ENCODE measurements at regions not wholly inside any gene's neighbourhood (a gene's known extent, or its start where the extent isn't known, plus 50 kb on each side); places are given as distances from the start of the nearest gene placed in this dataset.

DNA sequence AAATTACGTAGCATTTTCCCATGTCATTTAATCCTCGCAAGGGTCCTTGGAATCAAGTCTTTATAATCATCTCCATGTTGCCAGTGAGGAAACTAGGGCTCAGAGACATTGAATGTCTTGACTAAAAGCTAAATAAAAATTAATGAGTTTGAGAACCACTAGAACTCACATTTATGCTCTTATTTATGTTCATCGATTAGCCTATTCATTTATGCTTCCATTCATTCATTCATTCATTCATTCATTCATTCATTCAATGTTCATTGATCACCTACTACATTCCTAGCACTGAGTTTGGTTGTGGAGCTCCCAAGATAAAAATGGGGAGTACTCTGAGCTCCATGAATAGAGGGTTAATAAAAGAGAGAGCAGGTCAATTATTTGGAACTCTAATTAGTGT, 59.7 kb downstream of the KCNA1 start:
- H3K4me3 ChIP-seq (ENCODE audit: low read length in 2 of 2): no peak overlapping the region
- no peak overlapping the region for H2BK12ac ChIP-seq (ENCODE audit: low read length)
- no peak overlapping the region for H3K9ac ChIP-seq (ENCODE audit: low read depth, low read length, poor library complexity)
- no peak overlapping the region for H3K23ac ChIP-seq (ENCODE audit: low read depth, low read length, poor library complexity)
- H3K18ac ChIP-seq (ENCODE audit: low read length): no peak overlapping the region
- no peak overlapping the region for H3K27ac ChIP-seq (replicated peaks; ENCODE audit: low read length)
- no peak overlapping the region for H2AK5ac ChIP-seq (ENCODE audit: low read depth, low read length)
- H2BK120ac ChIP-seq (ENCODE audit: low read depth, low read length): no peak overlapping the region
- H3K79me1 ChIP-seq (ENCODE audit: low read depth, low read length): no peaks in the 10 kb centered on the region
- H4K91ac ChIP-seq (ENCODE audit: low read depth, low read length, poor library complexity): no peak overlapping the region
- no peak overlapping the region for H2BK5ac ChIP-seq (ENCODE audit: low read length)
- no peak overlapping the region for H2AFZ ChIP-seq (ENCODE audit: low read length)
- no peaks in the 10 kb centered on the region for H3K36me3 ChIP-seq (replicated peaks in 1 of 2; ENCODE audit: control insufficient read depth in 2 of 2, insufficient read depth in 2 of 2, low read length in 2 of 2)
- DNase-seq (ENCODE audit: low spot score): no peak
- no peak overlapping the region for H3K14ac ChIP-seq (ENCODE audit: low read length)
- peaks cover 0 to 18% (median 0%) of the 10 kb centered on the region in 3 experiments for H3K27me3 ChIP-seq (ENCODE audit: control insufficient read depth in 3 of 3, insufficient read depth in 3 of 3, low read depth in 1 of 3, low read length in 3 of 3)
- H3K4ac ChIP-seq (ENCODE audit: low read length): no peak overlapping the region
- no peaks in the 10 kb centered on the region for H3K9me3 ChIP-seq (replicated peaks in 1 of 2; ENCODE audit: control insufficient read depth in 2 of 2, insufficient read depth in 1 of 2, low read depth in 1 of 2, low read length in 2 of 2)
- no CpG with 5 or more reads among the region's 3 CpGs for WGBS, 2 donors (ENCODE audit: extremely low coverage in 2 of 2, insufficient read length in 2 of 2, insufficient replicate concordance in 1 of 2)
- no peak overlapping the region for H4K8ac ChIP-seq (ENCODE audit: low read depth, low read length)
- no peak overlapping the region for H3K4me2 ChIP-seq (ENCODE audit: insufficient read depth, low read length, poor library complexity, severe bottlenecking)
- H3K4me1 ChIP-seq (ENCODE audit: control insufficient read depth in 2 of 2, insufficient read depth in 1 of 2, low read depth in 1 of 2, low read length in 2 of 2): no peaks in the 10 kb centered on the region
- no peak overlapping the region for H2BK15ac ChIP-seq (ENCODE audit: low read length)

DNA sequence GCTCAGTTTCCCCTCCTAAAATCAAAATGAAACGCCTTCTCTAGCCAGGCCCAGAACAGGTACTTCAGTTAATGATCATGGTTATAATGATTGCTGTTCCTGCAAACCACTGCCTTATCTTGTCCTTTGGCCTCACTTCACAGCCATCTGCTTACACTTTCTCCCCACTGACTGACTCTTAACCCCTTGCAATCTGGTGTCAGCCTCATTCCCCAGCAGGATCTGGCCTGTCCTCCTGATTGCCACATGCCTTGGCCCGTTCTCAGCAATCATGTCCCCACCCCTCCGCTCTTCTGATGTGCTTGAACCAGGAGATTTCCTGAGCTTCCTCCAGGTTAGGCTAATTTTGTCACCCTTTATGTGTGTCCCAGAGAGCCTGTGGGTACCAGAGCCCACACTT, 64.5 kb downstream of the KCNA1 start:
- H3K4me1 ChIP-seq (ENCODE audit: control insufficient read depth in 2 of 2, insufficient read depth in 1 of 2, low read depth in 1 of 2, low read length in 2 of 2): no peaks in the 10 kb centered on the region
- no peaks in the 10 kb centered on the region for H3K79me1 ChIP-seq (ENCODE audit: low read depth, low read length)
- no peak overlapping the region for H3K9ac ChIP-seq (ENCODE audit: low read depth, low read length, poor library complexity)
- no peak overlapping the region for H4K8ac ChIP-seq (ENCODE audit: low read depth, low read length)
- peaks cover 0 to 2% (median 0%) of the 10 kb centered on the region in 3 experiments for H3K27me3 ChIP-seq (ENCODE audit: control insufficient read depth in 3 of 3, insufficient read depth in 3 of 3, low read depth in 1 of 3, low read length in 3 of 3)
- H3K27ac ChIP-seq (replicated peaks; ENCODE audit: low read length): no peak overlapping the region
- no peak overlapping the region for H2AK5ac ChIP-seq (ENCODE audit: low read depth, low read length)
- H3K18ac ChIP-seq (ENCODE audit: low read length): no peak overlapping the region
- DNase-seq (ENCODE audit: low spot score): no peak
- H3K14ac ChIP-seq (ENCODE audit: low read length): no peak overlapping the region
- no peak overlapping the region for H2AFZ ChIP-seq (ENCODE audit: low read length)
- H3K4me2 ChIP-seq (ENCODE audit: insufficient read depth, low read length, poor library complexity, severe bottlenecking): no peak overlapping the region
- no peak overlapping the region for H2BK5ac ChIP-seq (ENCODE audit: low read length)
- no peak overlapping the region for H2BK120ac ChIP-seq (ENCODE audit: low read depth, low read length)
- no peaks in the 10 kb centered on the region for H3K36me3 ChIP-seq (replicated peaks in 1 of 2; ENCODE audit: control insufficient read depth in 2 of 2, insufficient read depth in 2 of 2, low read length in 2 of 2)
- no peaks in the 10 kb centered on the region for H3K9me3 ChIP-seq (replicated peaks in 1 of 2; ENCODE audit: control insufficient read depth in 2 of 2, insufficient read depth in 1 of 2, low read depth in 1 of 2, low read length in 2 of 2)
- H2BK12ac ChIP-seq (ENCODE audit: low read length): no peak overlapping the region
- no peak overlapping the region for H4K91ac ChIP-seq (ENCODE audit: low read depth, low read length, poor library complexity)
- no peak overlapping the region for H3K4ac ChIP-seq (ENCODE audit: low read length)
- WGBS, 2 donors (ENCODE audit: extremely low coverage in 2 of 2, insufficient read length in 2 of 2, insufficient replicate concordance in 1 of 2): no CpG with 5 or more reads among the region's 3 CpGs
- no peak overlapping the region for H3K23ac ChIP-seq (ENCODE audit: low read depth, low read length, poor library complexity)
- H2BK15ac ChIP-seq (ENCODE audit: low read length): no peak overlapping the region
- H3K4me3 ChIP-seq (ENCODE audit: low read length in 2 of 2): no peak overlapping the region

DNA sequence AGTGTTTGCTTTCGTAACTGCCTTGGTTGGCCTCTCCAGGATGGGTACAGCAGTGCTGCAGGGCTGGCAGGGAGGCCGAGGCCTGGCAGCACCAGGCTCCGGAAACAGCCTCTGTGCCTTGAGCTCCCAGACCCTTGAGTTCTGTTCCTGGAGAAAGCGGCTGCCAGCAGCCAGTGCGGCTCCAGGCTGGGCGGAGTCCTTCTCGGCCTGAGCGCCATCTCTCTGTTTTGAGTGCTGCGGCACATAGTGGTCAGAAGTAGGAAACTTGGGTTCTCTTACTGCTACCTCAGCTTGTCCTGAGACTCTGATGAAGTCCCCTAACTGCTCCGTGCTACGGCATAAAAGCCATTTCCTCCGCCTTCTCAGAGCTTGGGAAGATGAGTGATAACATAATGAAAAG, 65.9 kb downstream of the KCNA1 start:
- Histone ChIP-seq H3K27ac (replicated peaks; ENCODE audit: low read length) (no peak overlapping the region), H4K8ac (ENCODE audit: low read depth, low read length) (no peak overlapping the region), H2BK5ac (ENCODE audit: low read length) (no peak overlapping the region), H2AFZ (ENCODE audit: low read length) (peak overlapping the region; percentile 45), H3K36me3 (replicated peaks in 1 of 2; ENCODE audit: control insufficient read depth in 2 of 2, insufficient read depth in 2 of 2, low read length in 2 of 2) (no peaks in the 10 kb centered on the region), H3K14ac (ENCODE audit: low read length) (no peak overlapping the region), H3K4ac (ENCODE audit: low read length) (no peak overlapping the region), H4K91ac (ENCODE audit: low read depth, low read length, poor library complexity) (no peak overlapping the region), H3K18ac (ENCODE audit: low read length) (no peak overlapping the region), H3K9ac (ENCODE audit: low read depth, low read length, poor library complexity) (no peak overlapping the region), H3K4me1 (ENCODE audit: control insufficient read depth in 2 of 2, insufficient read depth in 1 of 2, low read depth in 1 of 2, low read length in 2 of 2) (no peaks in the 10 kb centered on the region), H3K79me1 (ENCODE audit: low read depth, low read length) (no peaks in the 10 kb centered on the region), H2BK120ac (ENCODE audit: low read depth, low read length) (no peak overlapping the region), H3K9me3 (replicated peaks in 1 of 2; ENCODE audit: control insufficient read depth in 2 of 2, insufficient read depth in 1 of 2, low read depth in 1 of 2, low read length in 2 of 2) (no peaks in the 10 kb centered on the region), H3K23ac (ENCODE audit: low read depth, low read length, poor library complexity) (no peak overlapping the region), H2AK5ac (ENCODE audit: low read depth, low read length) (no peak overlapping the region), H3K27me3 (ENCODE audit: control insufficient read depth in 3 of 3, insufficient read depth in 3 of 3, low read depth in 1 of 3, low read length in 3 of 3) (peaks cover 0 to 2% (median 0%) of the 10 kb centered on the region in 3 experiments), H3K4me3 (ENCODE audit: low read length in 2 of 2) (no peak overlapping the region), H3K4me2 (ENCODE audit: insufficient read depth, low read length, poor library complexity, severe bottlenecking) (no peak overlapping the region), H2BK12ac (ENCODE audit: low read length) (no peak overlapping the region), H2BK15ac (ENCODE audit: low read length) (no peak overlapping the region)
- WGBS, 2 donors (ENCODE audit: extremely low coverage in 2 of 2, insufficient read length in 2 of 2, insufficient replicate concordance in 1 of 2): no CpG with 5 or more reads among the region's 12 CpGs
- no peak for DNase-seq (ENCODE audit: low spot score)

DNA sequence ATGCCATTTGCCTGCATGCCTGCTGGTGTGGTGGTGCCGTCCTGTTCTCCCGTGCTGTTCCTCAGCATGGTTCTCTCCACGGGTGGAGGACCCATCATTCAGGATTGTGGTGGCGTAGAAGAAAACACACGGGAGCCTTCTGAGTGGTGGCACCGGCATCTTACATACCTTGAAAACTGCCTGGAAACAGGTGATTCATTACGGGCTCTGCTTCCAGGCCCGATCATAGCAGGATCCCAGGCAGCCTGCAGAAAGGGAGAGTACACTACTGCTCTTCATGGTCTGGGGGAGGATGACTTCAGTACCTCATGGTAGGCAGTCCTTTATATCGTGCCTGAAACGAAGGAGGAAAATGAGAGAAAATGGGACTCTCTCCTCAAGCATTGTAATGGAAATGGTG, 66.6 kb upstream of the KCNA5 start:
- no peak overlapping the region for H2BK5ac ChIP-seq (ENCODE audit: low read length)
- H3K4ac ChIP-seq (ENCODE audit: low read length): no peak overlapping the region
- no peak overlapping the region for H2AK5ac ChIP-seq (ENCODE audit: low read depth, low read length)
- no peak overlapping the region for H3K18ac ChIP-seq (ENCODE audit: low read length)
- WGBS, 2 donors (ENCODE audit: extremely low coverage in 2 of 2, insufficient read length in 2 of 2, insufficient replicate concordance in 1 of 2): no CpG with 5 or more reads among the region's 10 CpGs
- no peak for DNase-seq (ENCODE audit: low spot score)
- no peak overlapping the region for H3K23ac ChIP-seq (ENCODE audit: low read depth, low read length, poor library complexity)
- H4K91ac ChIP-seq (ENCODE audit: low read depth, low read length, poor library complexity): no peak overlapping the region
- H2BK12ac ChIP-seq (ENCODE audit: low read length): no peak overlapping the region
- no peak overlapping the region for H3K4me2 ChIP-seq (ENCODE audit: insufficient read depth, low read length, poor library complexity, severe bottlenecking)
- no peak overlapping the region for H3K27ac ChIP-seq (replicated peaks; ENCODE audit: low read length)
- no peak overlapping the region for H2BK120ac ChIP-seq (ENCODE audit: low read depth, low read length)
- no peaks in the 10 kb centered on the region for H3K9me3 ChIP-seq (replicated peaks in 1 of 2; ENCODE audit: control insufficient read depth in 2 of 2, insufficient read depth in 1 of 2, low read depth in 1 of 2, low read length in 2 of 2)
- H3K36me3 ChIP-seq (replicated peaks in 1 of 2; ENCODE audit: control insufficient read depth in 2 of 2, insufficient read depth in 2 of 2, low read length in 2 of 2): no peaks in the 10 kb centered on the region
- no peak overlapping the region for H3K14ac ChIP-seq (ENCODE audit: low read length)
- H4K8ac ChIP-seq (ENCODE audit: low read depth, low read length): no peak overlapping the region
- no peak overlapping the region for H2BK15ac ChIP-seq (ENCODE audit: low read length)
- peaks cover 0 to 2% (median 0%) of the 10 kb centered on the region in 3 experiments for H3K27me3 ChIP-seq (ENCODE audit: control insufficient read depth in 3 of 3, insufficient read depth in 3 of 3, low read depth in 1 of 3, low read length in 3 of 3)
- H3K4me3 ChIP-seq (ENCODE audit: low read length in 2 of 2): no peak overlapping the region
- no peak overlapping the region for H3K9ac ChIP-seq (ENCODE audit: low read depth, low read length, poor library complexity)
- H3K4me1 ChIP-seq (ENCODE audit: control insufficient read depth in 2 of 2, insufficient read depth in 1 of 2, low read depth in 1 of 2, low read length in 2 of 2): no peaks in the 10 kb centered on the region
- H3K79me1 ChIP-seq (ENCODE audit: low read depth, low read length): no peaks in the 10 kb centered on the region
- no peak overlapping the region for H2AFZ ChIP-seq (ENCODE audit: low read length)

Data from neuronal stem cell (in vitro differentiated cells).